Dendritic cell treated with granulocyte-macrophage colony-stimulating factor and Interleukin-4, amounts not matched to agents 40 ng/mL and 50 ng/mL, for 4 days (primary cell): ENCODE measurements at regions not wholly inside any gene's neighbourhood (a gene's known extent, or its start where the extent isn't known, plus 50 kb on each side); places are given as distances from the start of the nearest gene placed in this dataset.

Experiments used
- H3K27ac Mint-ChIP-seq: one replicate; pipeline ENCODE4 v1.8.0; 2022; ENCODE audit warnings: mild to moderate bottlenecking, mixed read lengths
- H3K27me3 Mint-ChIP-seq: one replicate; pipeline ENCODE4 v1.8.0; 2022; ENCODE audit warnings: mild to moderate bottlenecking, mixed read lengths
- H3K36me3 Mint-ChIP-seq: one replicate; pipeline ENCODE4 v1.8.0; 2022; ENCODE audit warnings: low read depth, mixed read lengths
- H3K4me1 Mint-ChIP-seq: one replicate; pipeline ENCODE4 v1.8.0; 2022; ENCODE audit warnings: low read depth, mixed read lengths
- H3K4me3 Mint-ChIP-seq: one replicate; pipeline ENCODE4 v1.8.0; 2022; ENCODE audit warnings: mild to moderate bottlenecking, moderate library complexity, mixed read lengths
- H3K9me3 Mint-ChIP-seq: one replicate; pipeline ENCODE4 v1.8.0; 2022; ENCODE audit warnings: mixed read lengths
- intact Hi-C: fragments of 100-400 bp; cut with micrococcal nuclease; formaldehyde crosslinking; loops from one replicate; pipeline ENCODE4 v1.15.0; 2022

GRCh38 chr1:182129398-182129797 lies 67.9 kb upstream of the ZNF648 start:
- intact Hi-C loops: no loop called here
- Mint-ChIP-seq H3K4me1 (no peaks in the 10 kb centered on the region), H3K27ac (no peak overlapping the region), H3K4me3 (no peak overlapping the region), H3K27me3 (no peaks in the 10 kb centered on the region), H3K36me3 (peaks cover 5% of the 10 kb centered on the region), H3K9me3 (peaks cover 12% of the 10 kb centered on the region)

GRCh38 chr1:182128502-182128901 lies 67.0 kb upstream of the ZNF648 start:
- Mint-ChIP-seq H3K36me3 (no peaks in the 10 kb centered on the region), H3K4me1 (no peaks in the 10 kb centered on the region), H3K27ac (no peak overlapping the region), H3K9me3 (peaks cover 3% of the 10 kb centered on the region), H3K27me3 (no peaks in the 10 kb centered on the region), H3K4me3 (no peak overlapping the region)
- intact Hi-C loops: no loop called here

- Mint-ChIP-seq H3K27ac (no peak overlapping the region), H3K27me3 (no peaks in the 10 kb centered on the region), H3K36me3 (no peaks in the 10 kb centered on the region), H3K4me3 (no peak overlapping the region), H3K4me1 (no peaks in the 10 kb centered on the region), H3K9me3 (no peaks in the 10 kb centered on the region)
- intact Hi-C loops: no loop called here
Observed at GRCh38 chr1:182127656-182128055, 66.1 kb upstream of the ZNF648 start.

- intact Hi-C loops: no loop called here
- Mint-ChIP-seq H3K9me3 (no peaks in the 10 kb centered on the region), H3K27me3 (no peaks in the 10 kb centered on the region), H3K4me1 (no peaks in the 10 kb centered on the region), H3K27ac (no peak overlapping the region), H3K36me3 (no peaks in the 10 kb centered on the region), H3K4me3 (no peak overlapping the region)
Observed at GRCh38 chr1:182126272-182126800, 64.8 kb upstream of the ZNF648 start.

GRCh38 chr1:182122913-182123260 lies 61.4 kb upstream of the ZNF648 start:
- Mint-ChIP-seq H3K9me3 (no peaks in the 10 kb centered on the region), H3K4me1 (no peaks in the 10 kb centered on the region), H3K36me3 (no peaks in the 10 kb centered on the region), H3K27ac (no peak overlapping the region), H3K4me3 (no peak overlapping the region), H3K27me3 (no peaks in the 10 kb centered on the region)
- intact Hi-C loops: no loop called here

- H3K4me1 Mint-ChIP-seq: no peaks in the 10 kb centered on the region
- intact Hi-C loops: no loop called here
- no peaks in the 10 kb centered on the region for H3K9me3 Mint-ChIP-seq
- no peaks in the 10 kb centered on the region for H3K27me3 Mint-ChIP-seq
- H3K27ac Mint-ChIP-seq: no peak overlapping the region
- no peak overlapping the region for H3K4me3 Mint-ChIP-seq
- no peaks in the 10 kb centered on the region for H3K36me3 Mint-ChIP-seq
Observed at GRCh38 chr1:182122256-182122912, 60.9 kb upstream of the ZNF648 start.

GRCh38 chr1:182121787-182122186 lies 60.3 kb upstream of the ZNF648 start:
- Mint-ChIP-seq H3K36me3 (no peaks in the 10 kb centered on the region), H3K4me3 (no peak overlapping the region), H3K27me3 (no peaks in the 10 kb centered on the region), H3K27ac (no peak overlapping the region), H3K4me1 (no peaks in the 10 kb centered on the region), H3K9me3 (no peaks in the 10 kb centered on the region)
- intact Hi-C loops: no loop called here

- Mint-ChIP-seq H3K4me3 (no peak overlapping the region), H3K27me3 (peaks cover 7% of the 10 kb centered on the region), H3K27ac (no peak overlapping the region), H3K4me1 (no peaks in the 10 kb centered on the region), H3K9me3 (no peaks in the 10 kb centered on the region), H3K36me3 (no peaks in the 10 kb centered on the region)
- intact Hi-C loops: no loop called here
Observed at GRCh38 chr1:182120411-182121258, 59.1 kb upstream of the ZNF648 start.

- Mint-ChIP-seq H3K9me3 (no peaks in the 10 kb centered on the region), H3K4me1 (no peaks in the 10 kb centered on the region), H3K27me3 (peaks cover 9% of the 10 kb centered on the region), H3K27ac (no peak overlapping the region), H3K4me3 (no peak overlapping the region), H3K36me3 (no peaks in the 10 kb centered on the region)
- intact Hi-C loops: no loop called here
Observed at GRCh38 chr1:182119631-182120030, 58.1 kb upstream of the ZNF648 start.

- intact Hi-C loops: no loop called here
- H3K27me3 Mint-ChIP-seq: peaks cover 15% of the 10 kb centered on the region
- no peaks in the 10 kb centered on the region for H3K9me3 Mint-ChIP-seq
- no peak overlapping the region for H3K4me3 Mint-ChIP-seq
- H3K4me1 Mint-ChIP-seq: peaks cover 5% of the 10 kb centered on the region
- no peaks in the 10 kb centered on the region for H3K36me3 Mint-ChIP-seq
- H3K27ac Mint-ChIP-seq: no peak overlapping the region
Observed at GRCh38 chr1:182118851-182119250, 57.3 kb upstream of the ZNF648 start.

- H3K9me3 Mint-ChIP-seq: no peaks in the 10 kb centered on the region
- peaks cover 9% of the 10 kb centered on the region for H3K4me1 Mint-ChIP-seq
- H3K36me3 Mint-ChIP-seq: no peaks in the 10 kb centered on the region
- no peak overlapping the region for H3K4me3 Mint-ChIP-seq
- peaks cover 34% of the 10 kb centered on the region for H3K27me3 Mint-ChIP-seq
- no peak overlapping the region for H3K27ac Mint-ChIP-seq
- intact Hi-C loops: no loop called here
Observed at GRCh38 chr1:182114627-182115023, 53.1 kb upstream of the ZNF648 start.

GRCh38 chr1:182113879-182114626 lies 52.5 kb upstream of the ZNF648 start:
- Mint-ChIP-seq H3K4me3 (no peak overlapping the region), H3K9me3 (no peaks in the 10 kb centered on the region), H3K27me3 (peaks cover 35% of the 10 kb centered on the region), H3K4me1 (peaks cover 9% of the 10 kb centered on the region), H3K27ac (no peak overlapping the region), H3K36me3 (no peaks in the 10 kb centered on the region)
- intact Hi-C loops: no loop called here

GRCh38 chr1:182111496-182111895 lies 50.0 kb upstream of the ZNF648 start:
- intact Hi-C loops: no loop called here
- Mint-ChIP-seq H3K4me1 (peaks cover 9% of the 10 kb centered on the region), H3K27me3 (peaks cover 40% of the 10 kb centered on the region), H3K4me3 (no peak overlapping the region), H3K27ac (no peak overlapping the region), H3K36me3 (no peaks in the 10 kb centered on the region), H3K9me3 (no peaks in the 10 kb centered on the region)
